Germinal center (tissue), 1 donor: ENCODE measurements at regions not wholly inside any gene's neighbourhood (a gene's known extent, or its start where the extent isn't known, plus 50 kb on each side); places are given as distances from the start of the nearest gene placed in this dataset.

Source experiments
- DNase-seq: peaks from one replicate; pipeline ENCODE4 v3.0.0; 2012; ENCODE audit warnings: mixed read lengths, low spot score

- no peak for DNase-seq
Observed at GRCh38 chr5:74316064-74316603, 324.4 kb downstream of the ENC1 start.

GRCh38 chr5:74314906-74315305, 325.6 kb downstream of the ENC1 start:
- DNase-seq, result no peak

DNA sequence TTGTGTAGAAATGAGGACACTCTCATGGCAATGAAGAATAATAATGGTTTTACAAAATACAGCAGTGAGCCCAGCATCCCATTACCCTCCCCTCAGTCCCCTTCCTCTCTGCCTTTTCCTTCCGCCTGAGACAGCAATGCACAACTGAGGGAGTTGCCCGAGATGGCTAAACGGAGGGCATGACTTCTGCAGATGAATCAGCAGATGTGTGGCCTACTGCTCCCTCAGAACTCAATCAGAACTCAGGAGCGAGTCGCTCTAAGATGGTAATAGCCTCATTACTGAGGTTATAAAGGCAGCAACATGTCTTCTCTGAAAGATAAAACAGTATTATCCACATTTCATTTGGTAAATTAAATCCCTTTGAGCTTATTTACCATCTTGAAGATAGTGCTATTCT, 326.6 kb downstream of the ENC1 start:
- DNase-seq, result no peak

DNA sequence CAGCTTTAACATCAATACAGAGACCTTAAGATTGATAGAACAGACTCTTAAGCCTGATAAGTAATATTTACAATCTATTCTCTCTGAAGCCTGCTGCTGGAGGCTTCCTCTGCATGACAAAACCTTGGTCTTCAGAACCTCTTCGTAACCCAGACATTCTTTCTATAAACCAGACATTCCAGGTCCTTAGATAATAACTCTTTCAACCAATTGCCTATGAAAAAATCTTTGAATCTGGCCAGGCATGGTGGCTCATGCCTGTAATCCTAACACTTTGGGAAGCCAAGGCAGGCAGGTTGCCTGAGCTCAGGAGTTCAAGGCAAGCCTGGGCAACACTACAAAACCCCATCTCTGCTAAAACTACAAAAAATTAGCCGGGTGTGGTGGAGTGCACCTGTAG, 327.8 kb downstream of the ENC1 start:
- DNase-seq, result no peak

DNA sequence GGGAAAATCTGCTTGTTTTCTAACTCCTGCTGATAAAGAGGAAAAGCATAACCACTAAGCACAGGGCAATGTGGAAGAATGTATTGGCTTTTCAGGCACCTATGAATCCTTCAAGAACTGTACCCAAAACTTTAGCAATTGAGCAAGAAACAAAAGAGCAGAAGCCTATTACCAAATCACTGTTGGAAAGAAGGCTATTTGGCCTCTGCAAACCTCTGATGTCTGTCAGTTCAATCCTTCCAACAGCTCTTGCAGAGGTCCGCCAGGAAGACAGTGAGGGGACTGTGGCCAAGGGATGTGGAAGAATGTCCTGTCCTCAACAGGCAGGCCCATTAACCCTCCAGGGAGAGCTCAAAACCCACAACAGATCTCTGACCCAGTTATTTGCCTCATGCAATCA, 328.6 kb downstream of the ENC1 start:
- DNase-seq, result no peak

DNA sequence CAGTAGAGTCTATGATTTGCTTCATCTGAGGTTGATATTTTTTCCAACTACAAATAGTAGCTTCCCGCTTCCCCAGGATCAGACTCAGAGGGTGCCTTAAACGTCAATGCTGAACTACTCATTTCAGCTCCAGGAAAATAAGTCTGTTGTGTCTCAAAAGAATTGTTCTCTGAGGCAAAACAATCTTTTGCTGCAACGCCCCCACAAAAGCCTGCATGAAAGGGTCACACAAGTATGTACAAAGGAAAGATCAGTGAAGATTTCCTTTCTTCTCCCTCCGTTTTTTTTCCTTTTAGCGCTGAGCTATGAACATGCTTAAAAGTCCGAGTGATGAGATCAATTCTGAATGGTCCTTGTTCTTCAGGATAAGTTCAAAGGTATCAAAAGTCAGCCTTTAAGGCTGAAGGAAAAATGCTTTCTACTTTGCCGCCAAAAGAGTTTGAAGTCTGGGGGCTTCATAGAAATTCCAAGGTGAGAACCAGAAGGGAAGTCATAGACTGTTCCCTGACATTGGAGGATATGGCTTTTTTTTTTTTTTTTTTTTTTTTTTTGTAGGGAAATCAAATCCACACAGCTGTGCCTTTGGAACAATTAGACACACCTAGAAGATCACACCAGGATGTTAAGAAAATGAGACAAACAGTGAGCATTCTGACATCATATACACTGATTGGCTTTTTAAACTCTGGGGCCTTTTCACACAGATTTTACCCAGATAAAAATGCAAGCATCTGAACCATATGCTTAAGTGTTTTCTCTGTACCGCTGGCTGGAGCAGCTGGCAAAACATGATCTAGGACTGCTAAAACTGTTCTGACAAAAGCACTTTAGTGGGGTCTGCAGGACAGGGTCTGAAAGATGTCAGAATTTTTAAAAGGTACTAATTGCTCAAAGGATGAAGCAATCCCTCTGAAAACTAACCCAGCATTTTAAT, 329.3 kb downstream of the ENC1 start:
- no peak for DNase-seq

GRCh38 chr5:74310386-74310785, 330.1 kb downstream of the ENC1 start:
- no peak for DNase-seq

DNA sequence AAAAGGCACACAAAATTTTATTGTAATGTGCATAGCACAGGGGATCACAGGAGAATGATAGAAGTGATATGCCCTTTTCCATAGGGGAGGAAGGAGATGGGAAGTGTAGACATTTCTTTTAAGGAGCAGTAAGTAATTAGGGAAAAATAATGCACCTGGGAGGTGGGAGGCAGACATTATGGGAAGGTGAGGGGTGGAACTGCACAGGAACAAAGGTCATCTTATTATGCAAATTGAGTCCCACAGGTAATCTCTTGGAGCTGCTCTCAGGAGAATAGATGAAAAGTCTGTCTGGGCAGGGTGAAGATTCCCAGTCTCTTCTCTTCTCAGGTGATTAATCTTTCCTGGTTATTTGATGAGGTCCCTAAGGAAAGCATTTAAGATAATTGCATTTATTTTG, 331.5 kb downstream of the ENC1 start:
- no peak for DNase-seq

GRCh38 chr5:74306845-74307244, 333.7 kb downstream of the ENC1 start:
- no peak for DNase-seq

DNA sequence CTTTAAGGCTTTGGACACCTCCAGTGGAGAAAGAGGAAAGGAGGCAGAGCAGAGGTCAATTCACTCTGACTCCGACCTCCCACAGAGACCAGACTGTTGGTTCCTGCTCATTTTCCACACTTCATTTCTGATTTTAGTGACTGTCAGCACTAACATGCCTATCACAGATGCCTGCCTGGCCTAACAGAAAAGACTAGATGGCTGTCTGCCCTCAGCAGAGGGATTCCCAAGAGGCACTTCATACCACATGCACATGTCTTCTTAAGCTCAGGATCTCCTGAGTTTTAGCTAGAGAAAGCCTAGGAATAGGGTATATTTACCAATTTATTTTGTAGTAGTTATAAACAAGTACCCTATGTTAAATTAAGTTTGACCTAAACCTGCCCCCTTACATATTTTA, 336.0 kb downstream of the ENC1 start:
- DNase-seq, result no peak

DNA sequence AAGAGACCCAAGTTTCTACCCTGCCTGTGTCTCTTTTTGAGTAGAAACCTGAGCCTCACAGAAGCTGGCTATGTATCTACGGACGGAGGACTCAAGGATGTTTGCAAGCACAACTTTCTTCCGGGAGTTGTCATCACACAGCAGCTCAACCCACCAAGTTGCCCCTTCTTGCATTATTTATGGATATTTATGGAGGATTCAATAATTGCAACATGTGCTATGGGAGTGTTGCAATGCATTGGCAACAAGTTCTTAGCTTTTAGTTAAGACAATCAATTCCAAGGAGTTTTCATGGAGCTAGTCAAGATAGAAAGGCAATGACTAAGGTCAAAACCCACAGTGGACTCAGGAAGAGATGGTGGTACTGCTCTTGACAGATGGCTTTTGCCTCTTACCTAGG, 336.9 kb downstream of the ENC1 start:
- DNase-seq, result no peak

GRCh38 chr5:74301576-74301975, 339.0 kb downstream of the ENC1 start:
- DNase-seq, result no peak

GRCh38 chr5:74300808-74301389, 339.6 kb downstream of the ENC1 start:
- DNase-seq, result no peak

DNA sequence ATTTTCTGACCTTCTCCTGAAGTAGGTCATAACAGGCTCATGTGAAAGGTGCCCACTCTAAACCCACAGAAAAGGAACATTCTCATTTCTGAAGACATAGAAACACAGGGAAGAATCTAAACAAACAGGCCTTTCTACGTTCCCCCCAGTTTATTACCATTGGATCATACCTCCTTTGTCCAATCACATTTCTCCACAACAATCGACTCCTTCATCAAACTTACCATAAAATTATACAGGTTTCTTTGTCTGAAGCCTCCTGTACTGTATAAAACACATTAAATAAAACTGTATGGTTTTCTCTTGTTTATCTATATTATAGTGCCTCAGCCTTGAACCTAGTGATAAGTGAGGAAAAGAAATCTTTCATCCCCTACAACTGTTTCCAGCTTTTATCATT, 340.7 kb downstream of the ENC1 start:
- DNase-seq, result no peak

GRCh38 chr5:74296685-74297408, 343.7 kb downstream of the ENC1 start:
- DNase-seq, result no peak

GRCh38 chr5:74295676-74296075, 344.9 kb downstream of the ENC1 start:
- no peak for DNase-seq

DNA sequence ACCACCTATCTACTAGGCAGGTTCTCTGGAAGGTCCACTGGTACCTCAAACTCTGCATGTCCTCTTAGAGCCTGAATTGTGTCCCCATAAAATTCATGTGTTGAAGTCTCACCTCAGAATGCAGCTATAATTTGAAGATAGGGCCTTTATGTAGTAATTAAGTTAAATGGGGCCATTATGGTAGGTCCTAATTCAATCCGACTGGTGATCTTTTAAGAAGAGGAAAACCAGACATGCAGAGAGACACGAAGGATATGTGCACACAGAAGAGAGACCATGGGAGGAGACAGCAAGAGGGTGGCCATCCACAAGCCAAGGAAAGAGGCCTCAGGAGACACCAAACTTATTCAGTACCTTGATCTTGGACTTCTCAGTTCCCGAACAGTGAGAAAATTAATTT, 345.4 kb downstream of the ENC1 start:
- no peak for DNase-seq

GRCh38 chr5:74294231-74294705, 346.3 kb downstream of the ENC1 start:
- no peak for DNase-seq

- DNase-seq, result no peak
Observed at GRCh38 chr5:74293182-74293581, 347.3 kb downstream of the ENC1 start.

GRCh38 chr5:74290634-74291241, 349.8 kb downstream of the ENC1 start:
- no peak for DNase-seq

- no peak for DNase-seq
Observed at GRCh38 chr5:74289691-74290090, 350.8 kb downstream of the ENC1 start.

- no peak for DNase-seq
Observed at GRCh38 chr5:74289238-74289637, 351.3 kb downstream of the ENC1 start.
